HUES64 (cell line): ENCODE measurements at regions not wholly inside any gene's neighbourhood (a gene's known extent, or its start where the extent isn't known, plus 50 kb on each side); places are given as distances from the start of the nearest gene placed in this dataset.
"Not testable (repeated sequence)": the region's sequence is repeated elsewhere in the genome, so short reads cannot be mapped to it uniquely, and the experiment has no call there.

ENCODE experiments used
- H3K27ac ChIP-seq: 2 replicates; pipeline ENCODE4 v1.7.0; 2013; ENCODE audit warnings: low read depth, low read length, inconsistent platforms
- H3K27me3 ChIP-seq: 2 replicates; pipeline ENCODE4 v1.6.1; 2013; ENCODE audit warnings: mild to moderate bottlenecking, low read length; ENCODE audit not compliant: insufficient read depth
- H3K36me3 ChIP-seq: 2 replicates; pipeline ENCODE4 v1.6.1; 2013; ENCODE audit warnings: mild to moderate bottlenecking, low read length; ENCODE audit not compliant: insufficient read depth
- H3K4me1 ChIP-seq: 2 replicates; pipeline ENCODE4 v1.6.1; 2013; ENCODE audit warnings: mild to moderate bottlenecking, low read length, moderate library complexity; ENCODE audit not compliant: insufficient read depth
- H3K4me3 ChIP-seq: 2 replicates; pipeline ENCODE4 v1.5.1; 2013; ENCODE audit warnings: mild to moderate bottlenecking, low read length, moderate library complexity
- H3K9ac ChIP-seq: 2 replicates; pipeline ENCODE4 v1.6.1; 2013; ENCODE audit warnings: mild to moderate bottlenecking, low read depth, low read length
- H3K9me3 ChIP-seq: 2 replicates; pipeline ENCODE4 v1.6.1; 2013; ENCODE audit warnings: low read depth, low read length; ENCODE audit not compliant: insufficient read depth
- WGBS: fragments of 150-250, 120-280 bp; methylation state at CpG from one replicate; pipeline ENCODE4 v1.1.7; 2013; ENCODE audit warnings: missing lambda C conversion rate; 5-methylcytosine and 5-hydroxymethylcytosine counted together

DNA sequence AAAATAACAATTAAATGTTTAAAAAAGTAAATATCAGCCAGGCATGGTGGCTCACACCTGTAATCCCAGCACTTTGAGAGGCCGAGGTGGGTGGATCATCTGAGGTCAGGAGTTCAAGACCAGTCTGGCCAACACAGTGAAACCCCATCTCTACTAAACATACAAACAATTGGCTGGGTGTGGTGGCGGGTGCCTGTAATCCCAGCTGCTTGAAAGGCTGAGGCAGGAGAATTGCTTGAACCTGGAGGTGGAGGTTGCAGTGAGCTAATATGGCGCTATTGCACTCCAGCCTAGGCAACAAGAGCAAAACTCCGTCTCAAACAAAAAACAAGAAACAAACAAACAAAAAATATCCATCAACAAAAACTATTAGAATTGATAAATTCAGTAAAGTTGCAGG, 77.5 kb downstream of the SNX5 start:
- H3K4me1 ChIP-seq, H3K9ac ChIP-seq, H3K36me3 ChIP-seq, H3K4me3 ChIP-seq, H3K9me3 ChIP-seq, H3K27ac ChIP-seq, H3K27me3 ChIP-seq: not testable (repeated sequence)
- WGBS, result 100% methylated on average over 2 of the region's 4 CpGs

DNA sequence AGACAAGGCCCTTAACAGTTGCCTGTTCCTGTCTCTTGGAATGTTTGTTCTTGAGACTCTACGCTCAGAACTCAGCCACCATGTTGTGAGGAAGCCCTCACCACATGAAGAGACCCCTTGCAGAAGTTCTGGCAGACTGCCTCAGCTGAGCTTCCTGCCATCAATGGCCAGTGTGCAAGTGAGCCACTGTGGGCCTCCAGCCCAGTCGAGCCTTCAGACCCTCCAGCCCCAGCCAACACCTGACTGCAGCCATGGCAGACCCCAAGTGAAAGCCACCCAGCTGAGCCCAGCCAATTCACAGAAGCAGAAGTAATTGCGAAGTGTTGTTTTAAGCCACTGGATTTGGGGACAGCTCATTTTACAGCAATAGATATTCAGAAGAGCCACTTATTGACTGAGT, 78.3 kb downstream of the SNX5 start:
- H3K27me3 ChIP-seq, result no peaks in the 10 kb centered on the region
- H3K4me3 ChIP-seq, result no peak overlapping the region
- WGBS, result 95% methylated on average over 3 of the region's 3 CpGs
- H3K27ac ChIP-seq, result no peak overlapping the region
- no peaks in the 10 kb centered on the region for H3K36me3 ChIP-seq
- 0 out of 2 replicates have a peak, but pooled peaks cover under 1% of the 10 kb centered on the region for H3K4me1 ChIP-seq
- peaks cover 7% of the 10 kb centered on the region for H3K9me3 ChIP-seq
- H3K9ac ChIP-seq, result no peak overlapping the region

DNA sequence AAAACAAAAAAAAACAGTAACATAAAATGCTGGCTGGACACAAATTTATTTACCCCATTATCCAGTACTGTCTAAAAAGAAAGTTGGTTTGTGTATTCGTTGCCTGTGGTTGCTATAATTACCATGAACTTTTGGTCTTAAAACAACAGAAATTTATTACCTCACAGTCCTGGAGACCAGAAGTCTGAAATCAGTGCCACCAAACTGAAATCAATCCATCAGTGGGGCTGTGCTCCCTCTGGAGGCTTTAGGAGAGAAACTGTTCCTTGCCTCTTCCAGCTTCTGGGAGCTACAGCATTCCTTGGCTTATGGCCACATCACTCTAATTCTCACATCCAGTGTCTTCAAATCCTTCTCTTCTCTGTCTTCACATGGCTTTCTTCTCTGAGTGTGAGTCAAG, 79.4 kb downstream of the SNX5 start:
- Histone ChIP-seq H3K9ac (no peak overlapping the region), H3K9me3 (peaks cover 7% of the 10 kb centered on the region), H3K4me3 (no peak overlapping the region), H3K36me3 (no peaks in the 10 kb centered on the region), H3K27ac (no peak overlapping the region), H3K4me1 (no peaks in the 10 kb centered on the region), H3K27me3 (no peaks in the 10 kb centered on the region)
- WGBS, result no CpG with 5 or more reads among the region's 1 CpG

DNA sequence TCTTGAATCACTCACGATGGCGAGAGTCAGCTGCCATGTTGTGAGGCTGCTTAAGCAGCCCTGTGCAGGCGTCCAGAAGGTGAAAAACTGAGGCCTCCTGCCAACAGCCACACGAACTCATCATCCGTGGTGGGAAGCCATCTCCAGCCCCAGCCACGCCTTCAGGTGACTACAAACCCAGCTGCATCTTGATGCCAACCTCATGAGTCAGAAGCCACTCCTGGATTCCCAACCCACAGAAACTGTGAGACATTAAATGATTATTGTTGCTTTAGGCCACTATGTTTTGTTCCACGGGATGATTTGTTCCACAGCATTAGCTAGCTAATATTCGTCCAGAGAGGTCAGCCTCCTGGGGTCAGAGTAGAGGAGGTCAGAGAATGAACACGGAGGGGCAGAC, 80.5 kb downstream of the SNX5 start:
- no peaks in the 10 kb centered on the region for H3K36me3 ChIP-seq
- WGBS, result 74% methylated on average over 9 of the region's 9 CpGs
- H3K9ac ChIP-seq, result no peak overlapping the region
- H3K27ac ChIP-seq, result no peak overlapping the region
- H3K4me3 ChIP-seq, result no peak overlapping the region
- H3K9me3 ChIP-seq, result peaks cover 7% of the 10 kb centered on the region
- H3K4me1 ChIP-seq, result peaks cover 7% of the 10 kb centered on the region; the same call in 1 of the 2 replicates
- H3K27me3 ChIP-seq, result no peaks in the 10 kb centered on the region

DNA sequence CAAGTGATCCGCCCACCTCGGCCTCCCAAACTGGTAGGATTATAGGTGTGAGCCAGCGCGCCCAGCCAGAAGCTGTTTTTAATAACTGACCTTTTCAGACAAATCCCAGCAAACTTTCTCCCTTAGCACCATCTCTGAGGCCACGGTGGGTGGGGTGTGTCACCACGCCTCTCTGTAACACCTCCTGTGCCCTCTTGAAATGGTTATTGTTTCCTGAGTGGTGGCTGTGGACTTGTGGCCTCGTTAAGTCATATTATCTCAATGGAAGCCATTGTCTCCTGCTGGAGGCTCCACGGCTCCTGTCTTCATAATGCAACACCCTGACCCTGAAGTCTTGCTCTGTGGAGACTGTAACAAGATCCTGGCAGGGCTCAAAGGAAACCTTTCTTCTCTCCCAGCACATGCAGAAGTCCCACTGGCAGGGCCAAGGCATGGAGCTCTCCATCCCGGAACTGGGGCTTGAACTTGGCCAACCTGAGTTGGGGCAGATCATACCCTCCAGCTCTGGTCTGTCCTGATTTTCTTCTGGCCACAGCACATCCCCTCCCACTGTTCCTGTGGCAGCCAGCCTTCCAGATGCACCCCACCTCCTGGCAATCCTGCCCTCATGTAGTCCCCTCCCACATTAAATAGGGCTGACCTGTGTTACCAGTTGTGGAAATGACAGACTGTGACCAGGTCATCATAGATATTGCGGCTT, 81.1 kb downstream of the SNX5 start:
- Histone ChIP-seq H3K4me3 (no peak overlapping the region), H3K9ac (no peak overlapping the region), H3K4me1 (peaks cover 9% of the 10 kb centered on the region; the same call in 1 of the 2 replicates), H3K27ac (no peak overlapping the region), H3K27me3 (no peaks in the 10 kb centered on the region), H3K9me3 (peaks cover 7% of the 10 kb centered on the region), H3K36me3 (no peaks in the 10 kb centered on the region)
- WGBS, result 93% methylated on average over 10 of the region's 10 CpGs

GRCh38 chr20:17885544-17885943, 83.0 kb downstream of the SNX5 start:
- H3K9ac ChIP-seq, result no peak overlapping the region
- H3K27me3 ChIP-seq, result no peaks in the 10 kb centered on the region
- peaks cover 14% of the 10 kb centered on the region; the same call in 1 of the 2 replicates for H3K4me1 ChIP-seq
- 84% methylated on average over 4 of the region's 4 CpGs for WGBS
- no peak overlapping the region for H3K4me3 ChIP-seq
- no peak overlapping the region for H3K27ac ChIP-seq
- H3K36me3 ChIP-seq, result no peaks in the 10 kb centered on the region
- H3K9me3 ChIP-seq, result peaks cover 7% of the 10 kb centered on the region

GRCh38 chr20:17885076-17885475, 83.5 kb downstream of the SNX5 start:
- H3K4me1 ChIP-seq, result peaks cover 14% of the 10 kb centered on the region; the same call in 1 of the 2 replicates
- no peak overlapping the region for H3K9ac ChIP-seq
- H3K27me3 ChIP-seq, result no peaks in the 10 kb centered on the region
- H3K27ac ChIP-seq, result no peak overlapping the region
- peaks cover 6% of the 10 kb centered on the region for H3K9me3 ChIP-seq
- H3K36me3 ChIP-seq, result no peaks in the 10 kb centered on the region
- no peak overlapping the region for H3K4me3 ChIP-seq
- 87% methylated on average over 3 of the region's 3 CpGs for WGBS

DNA sequence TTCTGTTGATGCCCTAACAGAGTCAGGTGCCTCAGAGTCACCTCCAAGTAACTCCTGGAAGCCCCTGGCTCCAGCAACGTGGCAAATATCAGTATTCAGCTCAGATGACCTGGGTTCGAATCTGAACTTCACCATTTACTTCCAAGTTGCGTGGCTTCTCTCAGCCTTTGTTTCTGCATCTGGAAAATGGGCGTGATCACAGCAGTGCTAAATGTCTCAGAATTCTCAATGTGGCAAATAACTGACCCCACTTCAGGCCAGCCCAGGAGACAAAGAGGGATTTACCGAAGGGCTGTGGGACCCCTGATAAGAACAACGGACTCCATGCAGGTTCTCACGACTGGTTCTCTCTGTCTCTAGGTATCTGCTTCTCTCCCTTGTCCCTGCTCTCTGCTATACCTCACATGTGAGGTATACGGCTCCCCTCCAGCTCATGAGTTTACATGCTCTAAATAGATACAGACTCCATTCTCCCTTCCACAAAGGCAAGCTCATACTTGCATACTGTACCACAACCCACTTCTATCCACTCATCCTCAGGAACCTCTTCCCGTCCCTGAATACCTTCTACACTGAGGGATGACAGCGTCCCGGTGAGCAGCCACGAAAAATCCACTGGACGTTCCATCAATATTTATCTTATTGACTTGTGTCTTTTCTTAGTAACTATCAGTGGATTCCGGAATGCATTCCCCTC, 84.1 kb downstream of the SNX5 start:
- H3K27ac ChIP-seq, result no peak overlapping the region
- no peak overlapping the region for H3K9ac ChIP-seq
- 89% methylated on average over 14 of the region's 14 CpGs for WGBS
- no peak overlapping the region for H3K4me3 ChIP-seq
- no peaks in the 10 kb centered on the region for H3K27me3 ChIP-seq
- no peaks in the 10 kb centered on the region for H3K36me3 ChIP-seq
- 0 out of 2 replicates have a peak, but pooled peaks cover under 1% of the 10 kb centered on the region for H3K9me3 ChIP-seq
- H3K4me1 ChIP-seq, result peaks cover 14% of the 10 kb centered on the region; the same call in 1 of the 2 replicates

GRCh38 chr20:17883592-17884306, 84.8 kb downstream of the SNX5 start:
- Histone ChIP-seq H3K9ac (no peak overlapping the region), H3K27ac (no peak overlapping the region), H3K9me3 (no peaks in the 10 kb centered on the region), H3K4me3 (no peak overlapping the region), H3K36me3 (no peaks in the 10 kb centered on the region), H3K27me3 (no peaks in the 10 kb centered on the region), H3K4me1 (peaks cover 14% of the 10 kb centered on the region; the same call in 1 of the 2 replicates)
- WGBS, result 72% methylated on average over 8 of the region's 8 CpGs

- Histone ChIP-seq H3K9me3 (no peaks in the 10 kb centered on the region), H3K27ac (no peak overlapping the region), H3K36me3 (no peaks in the 10 kb centered on the region), H3K4me3 (no peak overlapping the region), H3K9ac (no peak overlapping the region), H3K27me3 (no peaks in the 10 kb centered on the region), H3K4me1 (peaks cover 14% of the 10 kb centered on the region; the same call in 1 of the 2 replicates)
- WGBS, result 86% methylated on average over 10 of the region's 10 CpGs
Observed at GRCh38 chr20:17882834-17883591, 85.6 kb downstream of the SNX5 start.
